Prostate gland (tissue), 2 donors: ENCODE measurements at regions not wholly inside any gene's neighbourhood (a gene's known extent, or its start where the extent isn't known, plus 50 kb on each side); places are given as distances from the start of the nearest gene placed in this dataset.

ENCODE experiments used
- CTCF ChIP-seq, 4 experiments: fragments of 200-600 bp in 2 of 4; fragments of 450-650 bp in 2 of 4; sonication (generic) in 2 of 4; IDR thresholded peaks; 1 replicate in 3 of 4; 2 replicates in 1 of 4; pipeline ENCODE4 v1.5.1; 2016 to 2019; ENCODE audit warnings: antibody characterized with exemption in 4 of 4, mild to moderate bottlenecking in 2 of 4, moderate library complexity in 2 of 4
- POLR2A ChIP-seq: fragments of 450-650 bp; IDR thresholded peaks from one replicate; pipeline ENCODE4 v1.6.1; 2016; ENCODE audit warnings: antibody characterized with exemption, mild to moderate bottlenecking

GRCh38 chr10:4758256-4758655 lies 67.8 kb upstream of the AKR1E2 start:
- no peak for TF ChIP-seq CTCF (IDR thresholded peaks at IDR 0.05)
- TF ChIP-seq POLR2A = no peak
